ENCODE measurements at regions not wholly inside any gene's neighbourhood (a gene's known extent, or its start where the extent isn't known, plus 50 kb on each side); places are given as distances from the start of the nearest gene placed in this dataset.

- no peak for TF ChIP-seq POLR2A (IDR thresholded peaks at IDR 0.05)
- no peak for TF ChIP-seq POLR2AphosphoS5 (IDR thresholded peaks at IDR 0.05)
- TF ChIP-seq EP300 (IDR thresholded peaks at IDR 0.05), result no peak
- TF ChIP-seq CTCF (IDR thresholded peaks at IDR 0.05), result no peak
- H3K4me3 ChIP-seq, result no peak overlapping the region
- WGBS, 5 donors, result 72 to 84% (median 80%) methylated on average over 5 of the region's 5 CpGs
- H3K4me1 ChIP-seq, result no peaks in the 10 kb centered on the region
- H3K36me3 ChIP-seq, result no peaks in the 10 kb centered on the region
- DNase-seq, result peak in 1 of 2 donors; percentile 30
- H3K9me3 ChIP-seq, result no peaks in the 10 kb centered on the region
- intact Hi-C loops (cut with DNase I; ENCODE audit: low total_unique reads), result no loop called here
- H3K27ac ChIP-seq, result no peak overlapping the region
- H3K27me3 ChIP-seq, result no peaks in the 10 kb centered on the region
Measured at GRCh38 chr1:82700476-82700875, 899.7 kb downstream of the ADGRL2 start.

- no peaks in the 10 kb centered on the region for H3K36me3 ChIP-seq
- H3K4me3 ChIP-seq, result no peak overlapping the region
- no peaks in the 10 kb centered on the region for H3K27me3 ChIP-seq
- 84 to 89% (median 86%) methylated on average over 8 of the region's 8 CpGs for WGBS, 5 donors
- no peak for TF ChIP-seq CTCF (IDR thresholded peaks at IDR 0.05)
- no peak for TF ChIP-seq POLR2A (IDR thresholded peaks at IDR 0.05)
- TF ChIP-seq POLR2AphosphoS5 (IDR thresholded peaks at IDR 0.05), result no peak
- no peak for TF ChIP-seq EP300 (IDR thresholded peaks at IDR 0.05)
- no peak for DNase-seq
- intact Hi-C loops (cut with DNase I; ENCODE audit: low total_unique reads), result no loop called here
- no peak overlapping the region for H3K27ac ChIP-seq
- H3K9me3 ChIP-seq, result no peaks in the 10 kb centered on the region
- H3K4me1 ChIP-seq, result no peaks in the 10 kb centered on the region
Measured at GRCh38 chr1:82697965-82698364, 897.2 kb downstream of the ADGRL2 start.

- H3K27me3 ChIP-seq, result no peaks in the 10 kb centered on the region
- TF ChIP-seq POLR2AphosphoS5 (IDR thresholded peaks at IDR 0.05) (no peak), CTCF (IDR thresholded peaks at IDR 0.05) (no peak), POLR2A (IDR thresholded peaks at IDR 0.05) (no peak), EP300 (IDR thresholded peaks at IDR 0.05) (no peak)
- H3K36me3 ChIP-seq, result no peaks in the 10 kb centered on the region
- H3K4me1 ChIP-seq, result no peaks in the 10 kb centered on the region
- H3K4me3 ChIP-seq, result no peak overlapping the region
- 7 to 47% (median 26%) methylated on average over 2 of the region's 2 CpGs for WGBS, 5 donors
- intact Hi-C loops (cut with DNase I; ENCODE audit: low total_unique reads), result no loop called here
- H3K9me3 ChIP-seq, result no peaks in the 10 kb centered on the region
- DNase-seq, result no peak
- no peak overlapping the region for H3K27ac ChIP-seq
Measured at GRCh38 chr1:82695443-82695842, 894.7 kb downstream of the ADGRL2 start.

GRCh38 chr1:82690411-82690810 lies 889.7 kb downstream of the ADGRL2 start:
- WGBS, 5 donors, result 74 to 90% (median 81%) methylated on average over 1 of the region's 1 CpG
- no peak for DNase-seq

More at GRCh38 chr1:82690411-82690810, 889.7 kb downstream of the ADGRL2 start:
- Histone ChIP-seq H3K9me3 (peaks cover 0 to 25% (median 13%) of the 10 kb centered on the region in 4 donors), H3K36me3 (no peaks in the 10 kb centered on the region), H3K27ac (no peak overlapping the region), H3K4me3 (no peak overlapping the region), H3K4me1 (no peaks in the 10 kb centered on the region), H3K27me3 (no peaks in the 10 kb centered on the region)
- intact Hi-C loops (cut with DNase I; ENCODE audit: low total_unique reads), result no loop called here
- no peak for TF ChIP-seq CTCF (IDR thresholded peaks at IDR 0.05)
- TF ChIP-seq POLR2A (IDR thresholded peaks at IDR 0.05), result no peak
- no peak for TF ChIP-seq EP300 (IDR thresholded peaks at IDR 0.05)
- no peak for TF ChIP-seq POLR2AphosphoS5 (IDR thresholded peaks at IDR 0.05)

All from stomach (tissue), 8 donors.